ENCODE measurements at regions not wholly inside any gene's neighbourhood (a gene's known extent, or its start where the extent isn't known, plus 50 kb on each side); places are given as distances from the start of the nearest gene placed in this dataset.

GRCh38 chr9:109830545-109830944 lies 50.5 kb downstream of the PALM2AKAP2 start:
- Histone ChIP-seq H3K27ac (ENCODE audit: low read depth, low read length) (no peak overlapping the region), H3K27me3 (ENCODE audit: insufficient read depth, low read length) (no peaks in the 10 kb centered on the region), H2AFZ (ENCODE audit: low read length, unreplicated experiment) (no peak overlapping the region), H3K79me2 (ENCODE audit: control insufficient read depth, insufficient read depth, low read length, unreplicated experiment) (no peaks in the 10 kb centered on the region), H3K4me3 (ENCODE audit: low read depth, low read length) (no peak overlapping the region), H3K36me3 (ENCODE audit: insufficient read depth, low read length) (no peaks in the 10 kb centered on the region), H3K4me1 (ENCODE audit: control insufficient read depth, insufficient read depth, low read length, unreplicated experiment) (no peaks in the 10 kb centered on the region)

GRCh38 chr9:109831998-109832658 lies 52.1 kb downstream of the PALM2AKAP2 start:
- no peak overlapping the region for H2AFZ ChIP-seq (ENCODE audit: low read length, unreplicated experiment)
- H3K79me2 ChIP-seq (ENCODE audit: control insufficient read depth, insufficient read depth, low read length, unreplicated experiment) = no peaks in the 10 kb centered on the region
- no peak overlapping the region for H3K4me3 ChIP-seq (ENCODE audit: low read depth, low read length)

GRCh38 chr9:109834855-109835254 lies 54.9 kb downstream of the PALM2AKAP2 start:
- H3K27me3 ChIP-seq (ENCODE audit: insufficient read depth, low read length) = no peaks in the 10 kb centered on the region
- H3K4me3 ChIP-seq (ENCODE audit: low read depth, low read length) = no peak overlapping the region
- H3K79me2 ChIP-seq (ENCODE audit: control insufficient read depth, insufficient read depth, low read length, unreplicated experiment) = no peaks in the 10 kb centered on the region
- H3K27ac ChIP-seq (ENCODE audit: low read depth, low read length) = no peak overlapping the region
- no peaks in the 10 kb centered on the region for H3K36me3 ChIP-seq (ENCODE audit: insufficient read depth, low read length)
- no peak overlapping the region for H2AFZ ChIP-seq (ENCODE audit: low read length, unreplicated experiment)
- H3K4me1 ChIP-seq (ENCODE audit: control insufficient read depth, insufficient read depth, low read length, unreplicated experiment) = no peaks in the 10 kb centered on the region

More at GRCh38 chr9:109831998-109832658, 52.1 kb downstream of the PALM2AKAP2 start:
- H3K27ac ChIP-seq (ENCODE audit: low read depth, low read length) = no peak overlapping the region
- H3K4me1 ChIP-seq (ENCODE audit: control insufficient read depth, insufficient read depth, low read length, unreplicated experiment) = no peaks in the 10 kb centered on the region
- H3K27me3 ChIP-seq (ENCODE audit: insufficient read depth, low read length) = no peaks in the 10 kb centered on the region
- H3K36me3 ChIP-seq (ENCODE audit: insufficient read depth, low read length) = no peaks in the 10 kb centered on the region

- Histone ChIP-seq H3K4me1 (ENCODE audit: control insufficient read depth, insufficient read depth, low read length, unreplicated experiment) (no peaks in the 10 kb centered on the region), H3K4me3 (ENCODE audit: low read depth, low read length) (no peak overlapping the region), H3K36me3 (ENCODE audit: insufficient read depth, low read length) (no peaks in the 10 kb centered on the region), H3K27me3 (ENCODE audit: insufficient read depth, low read length) (no peaks in the 10 kb centered on the region), H3K79me2 (ENCODE audit: control insufficient read depth, insufficient read depth, low read length, unreplicated experiment) (no peaks in the 10 kb centered on the region), H2AFZ (ENCODE audit: low read length, unreplicated experiment) (no peak overlapping the region), H3K27ac (ENCODE audit: low read depth, low read length) (no peak overlapping the region)
Observed at GRCh38 chr9:109843641-109844040, 63.6 kb downstream of the PALM2AKAP2 start.

GRCh38 chr9:109845226-109845625 lies 65.2 kb downstream of the PALM2AKAP2 start:
- Histone ChIP-seq H3K27me3 (ENCODE audit: insufficient read depth, low read length) (no peaks in the 10 kb centered on the region), H3K79me2 (ENCODE audit: control insufficient read depth, insufficient read depth, low read length, unreplicated experiment) (no peaks in the 10 kb centered on the region), H3K4me1 (ENCODE audit: control insufficient read depth, insufficient read depth, low read length, unreplicated experiment) (no peaks in the 10 kb centered on the region), H3K36me3 (ENCODE audit: insufficient read depth, low read length) (no peaks in the 10 kb centered on the region), H3K4me3 (ENCODE audit: low read depth, low read length) (no peak overlapping the region), H2AFZ (ENCODE audit: low read length, unreplicated experiment) (no peak overlapping the region), H3K27ac (ENCODE audit: low read depth, low read length) (no peak overlapping the region)

- Histone ChIP-seq H2AFZ (ENCODE audit: low read length, unreplicated experiment) (no peak overlapping the region), H3K4me1 (ENCODE audit: control insufficient read depth, insufficient read depth, low read length, unreplicated experiment) (no peaks in the 10 kb centered on the region), H3K36me3 (ENCODE audit: insufficient read depth, low read length) (no peaks in the 10 kb centered on the region), H3K4me3 (ENCODE audit: low read depth, low read length) (no peak overlapping the region), H3K79me2 (ENCODE audit: control insufficient read depth, insufficient read depth, low read length, unreplicated experiment) (no peaks in the 10 kb centered on the region), H3K27me3 (ENCODE audit: insufficient read depth, low read length) (no peaks in the 10 kb centered on the region), H3K27ac (ENCODE audit: low read depth, low read length) (no peak overlapping the region)
Observed at GRCh38 chr9:109846776-109847175, 66.8 kb downstream of the PALM2AKAP2 start.

- Histone ChIP-seq H2AFZ (ENCODE audit: low read length, unreplicated experiment) (no peak overlapping the region), H3K4me1 (ENCODE audit: control insufficient read depth, insufficient read depth, low read length, unreplicated experiment) (no peaks in the 10 kb centered on the region), H3K27ac (ENCODE audit: low read depth, low read length) (no peak overlapping the region), H3K27me3 (ENCODE audit: insufficient read depth, low read length) (no peaks in the 10 kb centered on the region), H3K79me2 (ENCODE audit: control insufficient read depth, insufficient read depth, low read length, unreplicated experiment) (peaks cover 3% of the 10 kb centered on the region), H3K4me3 (ENCODE audit: low read depth, low read length) (no peak overlapping the region), H3K36me3 (ENCODE audit: insufficient read depth, low read length) (no peaks in the 10 kb centered on the region)
Observed at GRCh38 chr9:109852556-109852955, 72.6 kb downstream of the PALM2AKAP2 start.

GRCh38 chr9:109855540-109855939 lies 75.5 kb downstream of the PALM2AKAP2 start:
- H3K27ac ChIP-seq (ENCODE audit: low read depth, low read length) = no peak overlapping the region
- H3K4me3 ChIP-seq (ENCODE audit: low read depth, low read length) = no peak overlapping the region
- no peaks in the 10 kb centered on the region for H3K36me3 ChIP-seq (ENCODE audit: insufficient read depth, low read length)
- no peaks in the 10 kb centered on the region for H3K27me3 ChIP-seq (ENCODE audit: insufficient read depth, low read length)
- H2AFZ ChIP-seq (ENCODE audit: low read length, unreplicated experiment) = no peak overlapping the region
- H3K4me1 ChIP-seq (ENCODE audit: control insufficient read depth, insufficient read depth, low read length, unreplicated experiment) = no peaks in the 10 kb centered on the region
- peaks cover 3% of the 10 kb centered on the region for H3K79me2 ChIP-seq (ENCODE audit: control insufficient read depth, insufficient read depth, low read length, unreplicated experiment)

- Histone ChIP-seq H3K79me2 (ENCODE audit: control insufficient read depth, insufficient read depth, low read length, unreplicated experiment) (peaks cover 3% of the 10 kb centered on the region), H3K27me3 (ENCODE audit: insufficient read depth, low read length) (no peaks in the 10 kb centered on the region), H3K4me3 (ENCODE audit: low read depth, low read length) (no peak overlapping the region), H3K36me3 (ENCODE audit: insufficient read depth, low read length) (no peaks in the 10 kb centered on the region), H3K4me1 (ENCODE audit: control insufficient read depth, insufficient read depth, low read length, unreplicated experiment) (no peaks in the 10 kb centered on the region), H3K27ac (ENCODE audit: low read depth, low read length) (no peak overlapping the region), H2AFZ (ENCODE audit: low read length, unreplicated experiment) (no peak overlapping the region)
Observed at GRCh38 chr9:109856785-109857184, 76.8 kb downstream of the PALM2AKAP2 start.

GRCh38 chr9:109857336-109857735 lies 77.3 kb downstream of the PALM2AKAP2 start:
- Histone ChIP-seq H3K79me2 (ENCODE audit: control insufficient read depth, insufficient read depth, low read length, unreplicated experiment) (peaks cover 3% of the 10 kb centered on the region), H3K27ac (ENCODE audit: low read depth, low read length) (no peak overlapping the region), H3K4me1 (ENCODE audit: control insufficient read depth, insufficient read depth, low read length, unreplicated experiment) (no peaks in the 10 kb centered on the region), H3K27me3 (ENCODE audit: insufficient read depth, low read length) (no peaks in the 10 kb centered on the region), H2AFZ (ENCODE audit: low read length, unreplicated experiment) (no peak overlapping the region), H3K4me3 (ENCODE audit: low read depth, low read length) (no peak overlapping the region), H3K36me3 (ENCODE audit: insufficient read depth, low read length) (no peaks in the 10 kb centered on the region)

GRCh38 chr9:109859447-109859846 lies 79.4 kb downstream of the PALM2AKAP2 start:
- H3K27me3 ChIP-seq (ENCODE audit: insufficient read depth, low read length) = no peaks in the 10 kb centered on the region
- peaks cover 3% of the 10 kb centered on the region for H3K79me2 ChIP-seq (ENCODE audit: control insufficient read depth, insufficient read depth, low read length, unreplicated experiment)
- no peaks in the 10 kb centered on the region for H3K4me1 ChIP-seq (ENCODE audit: control insufficient read depth, insufficient read depth, low read length, unreplicated experiment)
- no peak overlapping the region for H3K27ac ChIP-seq (ENCODE audit: low read depth, low read length)
- no peaks in the 10 kb centered on the region for H3K36me3 ChIP-seq (ENCODE audit: insufficient read depth, low read length)
- no peak overlapping the region for H3K4me3 ChIP-seq (ENCODE audit: low read depth, low read length)
- no peak overlapping the region for H2AFZ ChIP-seq (ENCODE audit: low read length, unreplicated experiment)

All from ACC112 (cell line).